ENCODE measurements at regions not wholly inside any gene's neighbourhood (a gene's known extent, or its start where the extent isn't known, plus 50 kb on each side); places are given as distances from the start of the nearest gene placed in this dataset.

GRCh38 chr18:6607343-6607742, 122.2 kb upstream of the ARHGAP28 start:
- no peak for DNase-seq (ENCODE audit: low read depth in 1 of 2, low spot score in 1 of 2)
- in situ Hi-C loops (cut with HindIII; ENCODE audit: low pct_unique_long_range_greater_than_20kb, low sequenced_read_pairs) = no loop called here
- no peak for TF ChIP-seq JUND (IDR thresholded peaks at IDR 0.05; ENCODE audit: low read depth)

DNA sequence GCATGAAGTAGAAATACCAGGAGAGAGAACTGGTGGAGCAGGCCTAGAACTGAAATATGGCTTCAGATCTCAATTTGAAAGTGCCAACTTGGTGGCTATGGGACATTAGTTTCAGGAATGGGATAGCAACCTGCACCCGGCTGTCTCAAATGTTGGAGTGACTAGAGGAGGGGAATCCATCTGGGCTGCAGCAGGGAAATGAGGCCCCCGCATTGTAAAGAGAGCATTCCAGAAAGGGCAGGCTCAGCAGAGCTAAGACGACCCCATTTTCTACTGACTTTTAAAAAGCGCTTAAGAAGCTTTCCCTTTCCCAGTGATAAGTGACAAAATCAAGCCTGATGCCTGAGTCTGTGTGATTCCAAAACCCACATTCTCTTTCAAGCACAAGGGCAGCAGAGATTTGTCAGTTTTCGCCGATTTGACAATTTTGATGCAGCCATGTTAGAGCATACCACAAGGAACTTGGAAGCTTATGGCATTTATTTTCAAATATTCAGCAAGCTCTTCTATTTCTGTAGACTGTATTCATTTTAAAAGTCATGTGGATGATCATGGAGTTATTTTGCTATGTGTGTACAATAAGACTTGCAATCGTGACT, 119.8 kb upstream of the ARHGAP28 start:
- no peak for TF ChIP-seq JUND (IDR thresholded peaks at IDR 0.05; ENCODE audit: low read depth)
- in situ Hi-C loops (cut with HindIII; ENCODE audit: low pct_unique_long_range_greater_than_20kb, low sequenced_read_pairs) = no loop called here
- DNase-seq (ENCODE audit: low read depth in 1 of 2, low spot score in 1 of 2) = no peak

- no peak for TF ChIP-seq JUND (IDR thresholded peaks at IDR 0.05; ENCODE audit: low read depth)
- in situ Hi-C loops (cut with HindIII; ENCODE audit: low pct_unique_long_range_greater_than_20kb, low sequenced_read_pairs) = no loop called here
- no peak for DNase-seq (ENCODE audit: low read depth in 1 of 2, low spot score in 1 of 2)
These were observed 119.0 kb upstream of the ARHGAP28 start for GRCh38 chr18:6610466-6610865.

DNA sequence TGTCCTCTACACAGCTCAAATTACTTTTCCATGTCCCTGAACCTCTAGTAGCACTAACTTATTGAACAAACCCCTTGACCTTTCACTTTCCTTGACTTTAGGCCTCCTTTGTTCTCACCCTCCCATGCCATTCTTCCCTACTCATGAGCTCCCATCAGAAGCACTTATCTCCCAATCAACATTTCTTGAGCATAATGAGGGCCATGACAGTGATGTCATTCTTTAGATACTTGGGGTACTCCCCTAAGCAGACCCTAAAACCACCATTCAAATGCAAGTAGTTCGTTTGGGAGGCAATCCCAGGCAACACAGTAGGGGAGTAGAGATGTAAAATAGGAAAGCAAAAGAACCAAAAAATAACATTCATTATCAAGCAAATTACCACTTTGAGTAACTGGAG, 115.9 kb upstream of the ARHGAP28 start:
- in situ Hi-C loops (cut with HindIII; ENCODE audit: low pct_unique_long_range_greater_than_20kb, low sequenced_read_pairs) = no loop called here
- no peak for TF ChIP-seq JUND (IDR thresholded peaks at IDR 0.05; ENCODE audit: low read depth)
- no peak for DNase-seq (ENCODE audit: low read depth in 1 of 2, low spot score in 1 of 2)

- DNase-seq (ENCODE audit: low read depth in 1 of 2, low spot score in 1 of 2) = no peak
- in situ Hi-C loops (cut with HindIII; ENCODE audit: low pct_unique_long_range_greater_than_20kb, low sequenced_read_pairs) = no loop called here
- no peak for TF ChIP-seq JUND (IDR thresholded peaks at IDR 0.05; ENCODE audit: low read depth)
These were observed 114.6 kb upstream of the ARHGAP28 start for GRCh38 chr18:6614952-6615351.

DNA sequence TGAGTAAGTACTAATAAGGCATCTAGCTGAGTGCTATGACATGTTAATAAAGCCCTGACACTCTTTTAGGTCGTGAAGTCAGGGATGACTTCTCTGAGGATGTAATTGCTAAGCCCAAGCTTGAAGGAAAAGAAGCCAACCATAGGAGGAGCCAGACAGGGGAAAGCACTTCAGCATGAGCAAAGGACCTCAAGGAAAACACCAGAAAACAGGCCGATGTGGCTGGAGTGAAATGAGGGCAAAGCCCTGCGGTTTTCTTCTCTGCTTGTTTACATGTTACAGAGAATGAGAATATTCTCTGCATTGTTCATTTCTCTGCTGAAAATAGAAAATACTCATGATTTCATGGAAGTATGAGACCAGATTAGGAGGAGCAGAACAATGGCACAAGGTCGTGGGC, 112.5 kb upstream of the ARHGAP28 start:
- DNase-seq (ENCODE audit: low read depth in 1 of 2, low spot score in 1 of 2) = no peak
- in situ Hi-C loops (cut with HindIII; ENCODE audit: low pct_unique_long_range_greater_than_20kb, low sequenced_read_pairs) = no loop called here
- no peak for TF ChIP-seq JUND (IDR thresholded peaks at IDR 0.05; ENCODE audit: low read depth)

DNA sequence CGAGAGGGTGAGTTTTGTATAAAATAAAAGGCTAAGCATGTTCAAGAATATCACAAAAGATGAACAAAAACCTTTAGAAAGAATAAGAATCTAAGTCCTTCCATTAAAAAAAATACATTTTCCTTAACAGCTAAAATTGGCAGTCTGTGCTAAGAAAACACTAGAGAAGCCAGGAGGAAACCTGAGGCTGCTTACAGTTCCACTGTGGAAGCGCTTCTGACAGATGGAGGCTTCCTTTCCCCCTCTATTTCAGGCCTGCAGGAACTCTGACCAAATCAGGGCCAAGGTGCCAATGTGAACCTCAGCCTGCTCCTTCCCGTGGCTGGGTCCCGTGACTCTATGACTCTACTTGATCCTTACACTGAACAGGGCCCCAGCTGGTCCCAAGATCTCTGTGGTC, 108.1 kb upstream of the ARHGAP28 start:
- no peak for DNase-seq (ENCODE audit: low read depth in 1 of 2, low spot score in 1 of 2)
- TF ChIP-seq JUND (IDR thresholded peaks at IDR 0.05; ENCODE audit: low read depth) = no peak
- in situ Hi-C loops (cut with HindIII; ENCODE audit: low pct_unique_long_range_greater_than_20kb, low sequenced_read_pairs) = no loop called here

GRCh38 chr18:6623278-6623677, 106.2 kb upstream of the ARHGAP28 start:
- no peak for TF ChIP-seq JUND (IDR thresholded peaks at IDR 0.05; ENCODE audit: low read depth)
- in situ Hi-C loops (cut with HindIII; ENCODE audit: low pct_unique_long_range_greater_than_20kb, low sequenced_read_pairs) = no loop called here
- DNase-seq (ENCODE audit: low read depth in 1 of 2, low spot score in 1 of 2) = no peak

- no peak for DNase-seq (ENCODE audit: low read depth in 1 of 2, low spot score in 1 of 2)
These were observed 105.2 kb upstream of the ARHGAP28 start for GRCh38 chr18:6624271-6624660.

GRCh38 chr18:6624661-6625311, 104.7 kb upstream of the ARHGAP28 start:
- TF ChIP-seq JUND (IDR thresholded peaks at IDR 0.05; ENCODE audit: low read depth) = no peak
- no peak for DNase-seq (ENCODE audit: low read depth in 1 of 2, low spot score in 1 of 2)
- in situ Hi-C loops (cut with HindIII; ENCODE audit: low pct_unique_long_range_greater_than_20kb, low sequenced_read_pairs) = no loop called here

More at GRCh38 chr18:6624271-6624660, 105.2 kb upstream of the ARHGAP28 start:
- in situ Hi-C loops (cut with HindIII; ENCODE audit: low pct_unique_long_range_greater_than_20kb, low sequenced_read_pairs) = no loop called here
- no peak for TF ChIP-seq JUND (IDR thresholded peaks at IDR 0.05; ENCODE audit: low read depth)

GRCh38 chr18:6625481-6625880, 104.0 kb upstream of the ARHGAP28 start:
- no peak for TF ChIP-seq JUND (IDR thresholded peaks at IDR 0.05; ENCODE audit: low read depth)
- DNase-seq (ENCODE audit: low read depth in 1 of 2, low spot score in 1 of 2) = no peak
- in situ Hi-C loops (cut with HindIII; ENCODE audit: low pct_unique_long_range_greater_than_20kb, low sequenced_read_pairs) = no loop called here

GRCh38 chr18:6626457-6626856, 103.1 kb upstream of the ARHGAP28 start:
- TF ChIP-seq JUND (IDR thresholded peaks at IDR 0.05; ENCODE audit: low read depth) = no peak
- in situ Hi-C loops (cut with HindIII; ENCODE audit: low pct_unique_long_range_greater_than_20kb, low sequenced_read_pairs) = no loop called here
- DNase-seq (ENCODE audit: low read depth in 1 of 2, low spot score in 1 of 2) = no peak

GRCh38 chr18:6627645-6628044, 101.9 kb upstream of the ARHGAP28 start:
- no peak for TF ChIP-seq JUND (IDR thresholded peaks at IDR 0.05; ENCODE audit: low read depth)

GRCh38 chr18:6628187-6628586, 101.3 kb upstream of the ARHGAP28 start:
- no peak for DNase-seq (ENCODE audit: low read depth in 1 of 2, low spot score in 1 of 2)
- in situ Hi-C loops (cut with HindIII; ENCODE audit: low pct_unique_long_range_greater_than_20kb, low sequenced_read_pairs) = no loop called here
- TF ChIP-seq JUND (IDR thresholded peaks at IDR 0.05; ENCODE audit: low read depth) = no peak

More at GRCh38 chr18:6627645-6628044, 101.9 kb upstream of the ARHGAP28 start:
- no peak for DNase-seq (ENCODE audit: low read depth in 1 of 2, low spot score in 1 of 2)
- in situ Hi-C loops (cut with HindIII; ENCODE audit: low pct_unique_long_range_greater_than_20kb, low sequenced_read_pairs) = no loop called here

All from T47D (cell line).